AG09319 (cell line): ENCODE measurements at regions not wholly inside any gene's neighbourhood (a gene's known extent, or its start where the extent isn't known, plus 50 kb on each side); places are given as distances from the start of the nearest gene placed in this dataset.

Experiments
- DNase-seq: peaks from one replicate; pipeline ENCODE4 v3.0.0-alpha.2; 2010; ENCODE audit warnings: low read depth; ENCODE audit errors: extremely low read depth
- TF ChIP-seq, protein P1 (sequence below): IDR thresholded peaks from 2 replicates; pipeline ENCODE4 v1.5.1; 2011; ENCODE audit warnings: low read depth, mild to moderate bottlenecking, inconsistent platforms, low read length, moderate library complexity

GRCh38 chr11:76275446-76275845 lies 69.1 kb upstream of the WNT11 start:
- DNase-seq: no peak
- TF ChIP-seq, protein P1, sequence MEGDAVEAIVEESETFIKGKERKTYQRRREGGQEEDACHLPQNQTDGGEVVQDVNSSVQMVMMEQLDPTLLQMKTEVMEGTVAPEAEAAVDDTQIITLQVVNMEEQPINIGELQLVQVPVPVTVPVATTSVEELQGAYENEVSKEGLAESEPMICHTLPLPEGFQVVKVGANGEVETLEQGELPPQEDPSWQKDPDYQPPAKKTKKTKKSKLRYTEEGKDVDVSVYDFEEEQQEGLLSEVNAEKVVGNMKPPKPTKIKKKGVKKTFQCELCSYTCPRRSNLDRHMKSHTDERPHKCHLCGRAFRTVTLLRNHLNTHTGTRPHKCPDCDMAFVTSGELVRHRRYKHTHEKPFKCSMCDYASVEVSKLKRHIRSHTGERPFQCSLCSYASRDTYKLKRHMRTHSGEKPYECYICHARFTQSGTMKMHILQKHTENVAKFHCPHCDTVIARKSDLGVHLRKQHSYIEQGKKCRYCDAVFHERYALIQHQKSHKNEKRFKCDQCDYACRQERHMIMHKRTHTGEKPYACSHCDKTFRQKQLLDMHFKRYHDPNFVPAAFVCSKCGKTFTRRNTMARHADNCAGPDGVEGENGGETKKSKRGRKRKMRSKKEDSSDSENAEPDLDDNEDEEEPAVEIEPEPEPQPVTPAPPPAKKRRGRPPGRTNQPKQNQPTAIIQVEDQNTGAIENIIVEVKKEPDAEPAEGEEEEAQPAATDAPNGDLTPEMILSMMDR: no peak

DNA sequence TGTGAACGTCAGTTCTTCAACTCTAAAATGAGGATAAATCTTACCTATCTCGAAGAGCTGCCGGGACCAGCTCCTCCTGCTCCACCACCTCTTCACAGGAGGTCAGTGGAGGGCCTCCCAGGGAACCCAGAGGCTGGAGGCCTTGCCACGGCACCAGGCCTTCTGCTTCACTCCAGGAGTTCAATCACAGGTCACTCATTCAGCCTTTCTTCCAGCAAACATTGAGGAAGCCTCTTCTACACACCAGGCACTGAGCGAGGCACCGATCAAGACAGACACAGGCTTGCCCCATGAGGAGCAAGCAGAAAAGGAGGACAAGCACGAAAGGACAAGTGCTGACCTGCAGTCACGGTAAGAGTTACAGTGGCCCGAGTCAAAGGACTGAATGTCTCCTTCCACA lies 64.8 kb upstream of the WNT11 start:
- TF ChIP-seq, protein P1: no peak
- no peak for DNase-seq

GRCh38 chr11:76270389-76270788 lies 64.1 kb upstream of the WNT11 start:
- TF ChIP-seq, protein P1: no peak

DNA sequence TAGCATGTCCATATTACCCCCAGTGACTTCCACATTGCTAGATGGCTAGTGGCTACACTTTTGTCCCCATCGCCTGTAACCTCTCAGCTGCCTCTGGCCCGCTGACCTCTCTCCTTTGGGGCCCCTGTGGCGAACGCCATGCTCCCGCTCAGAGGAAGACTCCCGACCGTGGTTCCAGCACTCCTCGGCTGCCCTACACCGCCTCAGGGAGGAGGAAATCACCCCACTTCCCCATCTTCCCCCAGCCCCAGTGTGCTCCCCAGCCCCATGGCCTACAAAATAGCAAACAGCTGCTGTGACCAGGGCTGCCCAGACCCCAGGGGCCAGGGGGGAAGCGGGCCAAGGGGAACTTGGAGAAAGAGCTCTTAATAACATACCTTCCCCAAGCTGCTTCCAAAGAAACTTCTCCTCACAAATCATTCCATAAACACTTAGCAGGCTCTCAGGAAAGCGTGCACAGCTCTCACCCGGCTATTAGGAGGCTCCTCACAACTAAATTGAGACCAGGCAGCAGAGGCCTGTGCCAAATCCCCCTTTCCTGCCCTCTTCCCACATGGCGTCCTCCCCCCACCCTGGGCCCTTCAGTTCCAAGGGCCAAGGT lies 63.5 kb upstream of the WNT11 start:
- DNase-seq: no peak
- TF ChIP-seq, protein P1: no peak

More at GRCh38 chr11:76270389-76270788, 64.1 kb upstream of the WNT11 start:
- DNase-seq: no peak

GRCh38 chr11:76269247-76269646 lies 62.9 kb upstream of the WNT11 start:
- TF ChIP-seq, protein P1: no peak
- DNase-seq: no peak

GRCh38 chr11:76268498-76268897 lies 62.2 kb upstream of the WNT11 start:
- DNase-seq: no peak
- TF ChIP-seq, protein P1: no peak

DNA sequence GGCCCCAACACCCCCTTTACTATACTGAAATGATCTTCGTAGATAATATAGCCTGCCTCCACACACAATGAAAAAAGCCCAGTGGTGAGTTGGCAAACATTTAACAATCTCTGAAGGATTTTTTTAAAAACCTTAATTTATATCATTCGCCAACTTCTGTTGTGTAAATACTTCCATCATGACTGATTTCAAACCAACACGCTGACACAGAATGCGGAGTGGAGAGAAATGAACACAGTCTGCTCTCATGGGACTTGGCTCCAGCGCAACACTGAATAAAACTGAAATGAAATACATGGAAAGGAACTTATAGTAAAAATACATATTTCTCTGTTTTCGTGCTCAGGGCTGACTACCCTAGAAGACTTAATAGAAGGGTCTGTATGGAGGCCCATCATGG lies 61.3 kb upstream of the WNT11 start:
- DNase-seq: no peak
- TF ChIP-seq, protein P1: no peak
